ENCODE measurements at regions not wholly inside any gene's neighbourhood (a gene's known extent, or its start where the extent isn't known, plus 50 kb on each side); places are given as distances from the start of the nearest gene placed in this dataset.

GRCh38 chr2:238561230-238561629 lies 134.5 kb downstream of the ASB1 start:
- TF ChIP-seq, protein P1, sequence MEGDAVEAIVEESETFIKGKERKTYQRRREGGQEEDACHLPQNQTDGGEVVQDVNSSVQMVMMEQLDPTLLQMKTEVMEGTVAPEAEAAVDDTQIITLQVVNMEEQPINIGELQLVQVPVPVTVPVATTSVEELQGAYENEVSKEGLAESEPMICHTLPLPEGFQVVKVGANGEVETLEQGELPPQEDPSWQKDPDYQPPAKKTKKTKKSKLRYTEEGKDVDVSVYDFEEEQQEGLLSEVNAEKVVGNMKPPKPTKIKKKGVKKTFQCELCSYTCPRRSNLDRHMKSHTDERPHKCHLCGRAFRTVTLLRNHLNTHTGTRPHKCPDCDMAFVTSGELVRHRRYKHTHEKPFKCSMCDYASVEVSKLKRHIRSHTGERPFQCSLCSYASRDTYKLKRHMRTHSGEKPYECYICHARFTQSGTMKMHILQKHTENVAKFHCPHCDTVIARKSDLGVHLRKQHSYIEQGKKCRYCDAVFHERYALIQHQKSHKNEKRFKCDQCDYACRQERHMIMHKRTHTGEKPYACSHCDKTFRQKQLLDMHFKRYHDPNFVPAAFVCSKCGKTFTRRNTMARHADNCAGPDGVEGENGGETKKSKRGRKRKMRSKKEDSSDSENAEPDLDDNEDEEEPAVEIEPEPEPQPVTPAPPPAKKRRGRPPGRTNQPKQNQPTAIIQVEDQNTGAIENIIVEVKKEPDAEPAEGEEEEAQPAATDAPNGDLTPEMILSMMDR (conservative IDR thresholded peaks at IDR 0.05 in 1 of 2, IDR thresholded peaks at IDR 0.05 in 1 of 2; ENCODE audit: low read depth in 1 of 2, low read length in 2 of 2) = no peak
- no peak for TF ChIP-seq EZH2 (IDR thresholded peaks at IDR 0.05; ENCODE audit: low read length, missing control alignments)

All from fibroblast of lung (primary cell).